AG09319 (cell line): ENCODE measurements at regions not wholly inside any gene's neighbourhood (a gene's known extent, or its start where the extent isn't known, plus 50 kb on each side); places are given as distances from the start of the nearest gene placed in this dataset.

ENCODE experiments used
- DNase-seq: peaks from one replicate; pipeline ENCODE4 v3.0.0-alpha.2; 2010; ENCODE audit warnings: low read depth; ENCODE audit errors: extremely low read depth
- CTCF ChIP-seq: IDR thresholded peaks from 2 replicates; pipeline ENCODE4 v1.5.1; 2011; ENCODE audit warnings: low read depth, mild to moderate bottlenecking, inconsistent platforms, low read length, moderate library complexity

GRCh38 chr16:72427783-72428331, 255.9 kb upstream of the PMFBP1 start:
- no peak for TF ChIP-seq CTCF
- no peak for DNase-seq

GRCh38 chr16:72427051-72427782, 255.3 kb upstream of the PMFBP1 start:
- TF ChIP-seq CTCF: no peak
- no peak for DNase-seq

- TF ChIP-seq CTCF: no peak
- no peak for DNase-seq
Observed at GRCh38 chr16:72426386-72426785, 254.4 kb upstream of the PMFBP1 start.

GRCh38 chr16:72425571-72426341, 253.8 kb upstream of the PMFBP1 start:
- DNase-seq: no peak
- TF ChIP-seq CTCF: no peak

GRCh38 chr16:72424757-72425156, 252.8 kb upstream of the PMFBP1 start:
- no peak for TF ChIP-seq CTCF
- DNase-seq: no peak

- no peak for DNase-seq
- TF ChIP-seq CTCF: no peak
Observed at GRCh38 chr16:72422308-72422897, 250.4 kb upstream of the PMFBP1 start.

- no peak for DNase-seq
- TF ChIP-seq CTCF: no peak
Observed at GRCh38 chr16:72419638-72420037, 247.7 kb upstream of the PMFBP1 start.
